Esophagus squamous epithelium (tissue), 4 donors: ENCODE measurements at regions not wholly inside any gene's neighbourhood (a gene's known extent, or its start where the extent isn't known, plus 50 kb on each side); places are given as distances from the start of the nearest gene placed in this dataset.
"Not testable (repeated sequence)": the region's sequence is repeated elsewhere in the genome, so short reads cannot be mapped to it uniquely, and the experiment has no call there.

Experiments used
- POLR2A ChIP-seq, 4 donors: fragments of 450-650 bp; IDR thresholded peaks; one replicate each; pipeline ENCODE4 v1.6.1; 2017; ENCODE audit warnings: antibody characterized with exemption in 4 of 4, mild to moderate bottlenecking in 4 of 4, moderate library complexity in 3 of 4
- TF ChIP-seq, protein P1 (sequence below), 6 experiments: fragments of 450-650 bp in 4 of 6; fragments of 200-600 bp in 2 of 6; sonication (generic) in 2 of 6; IDR thresholded peaks; one replicate each; pipeline ENCODE4 v1.5.1; 2016 to 2019; ENCODE audit warnings: antibody characterized with exemption in 6 of 6, mild to moderate bottlenecking in 4 of 6, moderate library complexity in 4 of 6

- TF ChIP-seq, protein P1, sequence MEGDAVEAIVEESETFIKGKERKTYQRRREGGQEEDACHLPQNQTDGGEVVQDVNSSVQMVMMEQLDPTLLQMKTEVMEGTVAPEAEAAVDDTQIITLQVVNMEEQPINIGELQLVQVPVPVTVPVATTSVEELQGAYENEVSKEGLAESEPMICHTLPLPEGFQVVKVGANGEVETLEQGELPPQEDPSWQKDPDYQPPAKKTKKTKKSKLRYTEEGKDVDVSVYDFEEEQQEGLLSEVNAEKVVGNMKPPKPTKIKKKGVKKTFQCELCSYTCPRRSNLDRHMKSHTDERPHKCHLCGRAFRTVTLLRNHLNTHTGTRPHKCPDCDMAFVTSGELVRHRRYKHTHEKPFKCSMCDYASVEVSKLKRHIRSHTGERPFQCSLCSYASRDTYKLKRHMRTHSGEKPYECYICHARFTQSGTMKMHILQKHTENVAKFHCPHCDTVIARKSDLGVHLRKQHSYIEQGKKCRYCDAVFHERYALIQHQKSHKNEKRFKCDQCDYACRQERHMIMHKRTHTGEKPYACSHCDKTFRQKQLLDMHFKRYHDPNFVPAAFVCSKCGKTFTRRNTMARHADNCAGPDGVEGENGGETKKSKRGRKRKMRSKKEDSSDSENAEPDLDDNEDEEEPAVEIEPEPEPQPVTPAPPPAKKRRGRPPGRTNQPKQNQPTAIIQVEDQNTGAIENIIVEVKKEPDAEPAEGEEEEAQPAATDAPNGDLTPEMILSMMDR (IDR thresholded peaks at IDR 0.05), result not testable (repeated sequence)
- TF ChIP-seq POLR2A (IDR thresholded peaks at IDR 0.05), result not testable (repeated sequence)
These were observed 1427.3 kb upstream of the SLC10A2 start for GRCh38 chr13:104493502-104493901.
